HCEC 1CT (cell line): ENCODE measurements at regions not wholly inside any gene's neighbourhood (a gene's known extent, or its start where the extent isn't known, plus 50 kb on each side); places are given as distances from the start of the nearest gene placed in this dataset.

ENCODE experiments used
- DNase-seq: peaks from one replicate; pipeline ENCODE4 v3.0.0-alpha.2; 2017

GRCh38 chr2:152961351-152961750 lies 242.9 kb downstream of the ARL6IP6 start:
- DNase-seq: no peak

- DNase-seq: no peak
Measured at GRCh38 chr2:152950126-152950525, 231.7 kb downstream of the ARL6IP6 start.

DNA sequence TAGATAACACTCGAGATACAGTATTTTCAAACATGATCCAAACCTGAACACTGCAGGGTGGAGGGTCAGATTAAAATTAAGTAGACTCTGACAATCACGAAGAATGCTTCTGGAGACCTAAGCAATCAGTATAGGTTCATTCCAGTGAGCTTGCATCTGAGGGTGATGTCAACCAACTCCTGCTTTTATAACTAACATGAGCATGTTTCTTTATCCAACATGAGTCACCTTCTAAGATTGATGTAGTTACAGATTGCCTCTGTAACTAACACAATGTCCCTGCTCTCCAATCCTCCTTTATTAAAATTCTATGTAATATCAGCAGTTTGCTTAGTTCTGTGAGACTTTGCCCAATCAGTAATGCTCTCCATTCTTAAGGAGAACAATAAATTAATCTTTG lies 225.7 kb downstream of the ARL6IP6 start:
- no peak for DNase-seq

DNA sequence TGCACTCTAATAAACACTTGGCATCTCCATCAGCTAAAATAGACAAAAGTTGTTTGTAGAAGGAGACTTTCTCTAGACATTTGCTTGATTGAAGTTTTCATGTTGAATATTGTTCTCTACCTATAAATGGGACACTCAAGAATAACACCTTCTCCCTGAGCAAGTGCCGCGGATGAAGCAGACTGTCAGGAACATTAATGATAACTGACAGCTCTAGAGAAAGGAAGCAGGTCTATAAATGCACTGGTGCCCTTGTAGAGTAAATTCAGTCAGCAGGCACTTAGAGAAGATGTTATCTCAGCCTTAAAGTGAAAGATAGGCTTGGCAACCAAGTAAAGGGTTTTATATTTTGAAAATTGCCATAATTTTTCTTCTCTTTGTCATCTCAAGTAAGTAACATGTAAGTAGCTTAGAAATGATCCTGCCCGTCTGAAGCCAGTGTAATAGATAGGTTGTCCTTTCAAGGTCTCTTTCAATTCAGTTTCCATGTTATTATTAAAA lies 224.6 kb downstream of the ARL6IP6 start:
- DNase-seq: no peak

GRCh38 chr2:152930501-152930900 lies 212.1 kb downstream of the ARL6IP6 start:
- DNase-seq: no peak

DNA sequence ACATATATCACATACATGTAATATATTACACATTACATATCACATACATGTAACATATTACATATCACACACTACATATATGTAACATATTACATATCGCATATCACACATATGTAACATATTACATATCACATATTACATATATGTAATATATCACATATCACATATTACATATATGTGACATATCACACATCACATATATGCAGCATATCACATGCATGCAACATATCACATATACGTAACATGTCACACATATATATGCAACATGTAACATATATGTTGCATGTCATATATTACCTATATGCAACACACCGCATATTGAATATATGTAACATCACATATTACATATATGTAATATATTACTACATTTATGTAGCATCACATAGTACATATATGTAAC lies 211.2 kb downstream of the ARL6IP6 start:
- DNase-seq: no peak

- peak; percentile 64 for DNase-seq
Measured at GRCh38 chr2:152925547-152926448, 207.4 kb downstream of the ARL6IP6 start.

- DNase-seq: no peak
Measured at GRCh38 chr2:152924722-152925121, 206.3 kb downstream of the ARL6IP6 start.

- DNase-seq: no peak
Measured at GRCh38 chr2:152924219-152924618, 205.8 kb downstream of the ARL6IP6 start.

DNA sequence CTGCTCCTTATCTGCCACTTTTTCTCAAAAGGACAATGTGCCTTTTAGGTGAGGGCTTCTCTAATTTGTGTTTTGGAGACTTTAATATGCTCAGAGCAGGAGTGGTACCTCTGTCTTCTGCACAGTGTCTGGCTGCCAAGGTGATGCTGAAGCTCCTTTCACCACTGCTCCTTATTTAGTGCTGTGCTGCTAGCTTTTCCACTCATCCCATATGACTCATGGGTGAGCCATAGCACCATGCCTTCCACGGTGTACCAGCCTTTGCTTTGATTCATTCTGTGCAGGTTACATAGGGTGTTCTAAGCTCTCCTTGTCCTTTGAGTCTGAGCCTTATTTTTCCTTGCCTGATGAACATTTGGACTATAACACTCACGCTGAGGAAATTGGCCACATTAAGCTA lies 202.4 kb downstream of the ARL6IP6 start:
- peak; percentile 62 for DNase-seq

DNA sequence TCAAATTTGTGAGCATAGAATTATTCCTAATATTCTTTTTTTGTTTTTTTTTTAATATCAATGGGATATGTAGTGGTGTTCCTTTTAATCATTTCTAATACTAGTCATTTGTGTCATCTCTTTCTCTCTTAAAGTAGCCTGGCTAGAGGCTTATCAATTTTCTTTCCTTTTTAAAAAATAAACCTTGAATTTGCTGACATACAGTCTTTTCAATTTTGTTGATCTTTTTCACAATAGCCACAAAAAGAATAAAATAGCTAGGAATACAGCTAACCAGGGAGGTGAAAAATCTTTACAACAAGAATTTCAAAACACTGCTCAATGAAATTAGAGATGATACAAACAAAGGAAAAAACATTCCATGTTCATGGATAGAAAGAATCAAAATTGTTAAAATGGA lies 192.6 kb downstream of the ARL6IP6 start:
- no peak for DNase-seq

- no peak for DNase-seq
Measured at GRCh38 chr2:152907046-152907445, 188.6 kb downstream of the ARL6IP6 start.

- DNase-seq: no peak
Measured at GRCh38 chr2:152894051-152894450, 175.6 kb downstream of the ARL6IP6 start.

GRCh38 chr2:152890736-152891135 lies 172.3 kb downstream of the ARL6IP6 start:
- no peak for DNase-seq

- no peak for DNase-seq
Measured at GRCh38 chr2:152883951-152884487, 165.6 kb downstream of the ARL6IP6 start.

GRCh38 chr2:152881527-152881926 lies 163.1 kb downstream of the ARL6IP6 start:
- no peak for DNase-seq

DNA sequence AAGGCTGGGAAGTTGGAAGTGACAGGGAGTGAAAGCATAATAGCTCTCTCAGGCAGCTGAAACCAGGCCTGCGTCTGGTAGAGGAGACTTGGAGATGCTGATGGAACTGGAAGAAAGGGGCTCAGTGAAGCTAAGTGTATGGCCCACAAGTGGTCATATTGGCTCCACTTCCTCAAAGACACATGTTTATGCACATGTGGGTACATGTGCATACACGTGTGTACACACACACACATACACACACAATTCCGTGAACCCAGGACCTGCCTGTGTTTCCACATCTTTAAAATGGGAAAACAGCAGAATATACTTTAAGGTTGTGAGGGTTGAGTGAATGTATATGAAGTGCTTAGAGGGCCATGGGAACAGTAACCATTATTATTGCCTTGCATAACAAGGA lies 160.9 kb downstream of the ARL6IP6 start:
- DNase-seq: no peak

- peak; percentile 88 for DNase-seq
Measured at GRCh38 chr2:152875701-152876695, 157.6 kb downstream of the ARL6IP6 start.

- DNase-seq: peak; percentile 82
Measured at GRCh38 chr2:152874955-152875354, 156.5 kb downstream of the ARL6IP6 start.

DNA sequence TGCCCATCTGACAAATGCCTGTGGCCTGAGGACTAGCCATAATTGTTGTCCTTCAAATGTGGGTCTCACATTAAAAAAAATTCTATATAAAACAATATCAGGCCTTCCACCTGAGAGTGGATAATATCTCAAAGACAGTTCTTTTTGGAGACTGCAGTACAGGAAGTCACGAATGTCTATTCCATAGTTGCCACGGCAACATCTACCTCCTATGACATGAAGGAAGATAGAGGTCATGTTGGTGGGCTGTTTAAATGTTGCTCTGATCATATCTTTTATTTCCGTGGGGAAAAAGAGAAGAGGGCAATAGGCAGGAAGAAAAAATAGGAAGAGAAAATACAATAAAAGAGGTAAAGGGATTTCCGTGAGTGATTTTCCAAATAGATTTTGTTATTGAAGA lies 151.8 kb downstream of the ARL6IP6 start:
- DNase-seq: no peak

GRCh38 chr2:152867397-152867796 lies 149.0 kb downstream of the ARL6IP6 start:
- DNase-seq: no peak

DNA sequence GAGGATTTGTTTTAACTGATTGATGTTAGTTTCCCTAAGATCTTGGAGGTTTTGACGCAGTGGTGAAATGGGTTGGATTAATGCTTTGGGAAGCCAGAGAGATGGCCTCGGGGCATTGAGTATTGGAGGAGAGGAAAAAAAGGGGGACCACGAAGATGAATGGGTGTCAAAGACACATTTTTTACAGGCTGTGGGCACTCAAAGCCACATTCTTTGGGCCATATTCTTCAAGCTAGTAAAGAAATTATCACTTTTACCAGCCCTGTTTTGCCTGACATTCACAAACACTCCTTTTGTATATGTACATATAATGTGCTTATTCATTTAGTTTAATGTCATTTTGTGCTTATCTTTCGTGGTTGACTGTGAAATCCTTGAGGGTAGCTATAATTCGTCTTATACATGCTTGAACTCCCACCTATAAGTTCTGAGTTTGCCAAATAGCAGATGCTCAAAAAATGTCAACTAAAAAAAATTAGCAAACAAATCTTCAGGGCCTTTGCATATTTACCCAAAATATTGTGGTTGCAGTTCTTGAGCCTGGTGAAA lies 146.3 kb downstream of the ARL6IP6 start:
- DNase-seq: no peak

GRCh38 chr2:152863826-152864225 lies 145.4 kb downstream of the ARL6IP6 start:
- no peak for DNase-seq
